Left ventricle myocardium inferior (tissue), 1 donor: ENCODE measurements at regions not wholly inside any gene's neighbourhood (a gene's known extent, or its start where the extent isn't known, plus 50 kb on each side); places are given as distances from the start of the nearest gene placed in this dataset.

Source experiments
- DNase-seq: peaks from one replicate; pipeline ENCODE4 v3.0.0-alpha.2; 2020
- H3K27ac ChIP-seq: fragments of 200-600 bp; replicated peaks from 2 replicates; pipeline ENCODE4 v1.8.0; 2021
- H3K27me3 ChIP-seq: fragments of 200-600 bp; 2 replicates; pipeline ENCODE4 v1.8.0; 2021; ENCODE audit warnings: low read depth
- H3K36me3 ChIP-seq: fragments of 200-600 bp; 2 replicates; pipeline ENCODE4 v1.8.0; 2021
- H3K4me1 ChIP-seq: fragments of 200-600 bp; 2 replicates; pipeline ENCODE4 v1.8.0; 2021
- H3K4me3 ChIP-seq: fragments of 200-600 bp; 2 replicates; pipeline ENCODE4 v1.8.0; 2021; ENCODE audit warnings: mild to moderate bottlenecking, moderate library complexity
- H3K9me3 ChIP-seq: fragments of 200-600 bp; replicated peaks from 2 replicates; pipeline ENCODE4 v1.8.0; 2021
- intact Hi-C: fragments of 100-400 bp; cut with micrococcal nuclease; formaldehyde crosslinking; loops from one replicate; pipeline ENCODE4 v1.11.0; 2022
- TF ChIP-seq, protein P1 (sequence below): fragments of 200-600 bp; IDR thresholded peaks from 2 replicates; pipeline ENCODE4 v1.8.0; 2021; ENCODE audit warnings: antibody characterized with exemption, mild to moderate bottlenecking, borderline replicate concordance
- donor health status: DM: no; HTN: yes; CAD: no; lungs with severe emphysema.

DNA sequence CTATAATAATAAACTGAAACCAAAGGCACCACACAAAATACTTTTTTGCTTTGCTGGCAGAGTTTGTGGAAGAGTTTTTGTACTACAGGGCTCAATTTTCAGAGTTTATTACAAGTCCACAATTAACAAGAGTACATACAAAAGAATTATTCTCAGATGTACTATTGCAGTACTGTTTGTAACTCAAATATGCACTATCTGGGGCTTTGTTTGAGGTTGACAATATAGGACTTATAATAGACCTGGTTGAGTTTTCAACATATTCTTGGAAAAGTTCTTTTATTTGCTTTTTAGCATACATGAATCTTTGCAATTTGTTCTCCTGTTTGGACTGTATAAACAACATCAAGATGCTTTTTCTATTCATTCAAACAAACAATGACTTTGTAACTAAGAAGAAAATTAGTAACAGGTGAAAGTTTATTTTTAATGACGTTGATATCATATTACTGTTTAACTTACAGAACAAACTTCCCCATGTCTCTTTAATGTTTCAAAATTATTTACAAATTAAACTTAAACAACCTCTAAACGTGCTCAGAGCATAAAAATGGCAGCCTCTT, 407.4 kb upstream of the PRICKLE1 start:
- Histone ChIP-seq H3K4me1 (no peaks in the 10 kb centered on the region), H3K27ac (no peak overlapping the region), H3K36me3 (no peaks in the 10 kb centered on the region), H3K27me3 (no peaks in the 10 kb centered on the region), H3K4me3 (no peak overlapping the region), H3K9me3 (no peaks in the 10 kb centered on the region)
- TF ChIP-seq, protein P1, sequence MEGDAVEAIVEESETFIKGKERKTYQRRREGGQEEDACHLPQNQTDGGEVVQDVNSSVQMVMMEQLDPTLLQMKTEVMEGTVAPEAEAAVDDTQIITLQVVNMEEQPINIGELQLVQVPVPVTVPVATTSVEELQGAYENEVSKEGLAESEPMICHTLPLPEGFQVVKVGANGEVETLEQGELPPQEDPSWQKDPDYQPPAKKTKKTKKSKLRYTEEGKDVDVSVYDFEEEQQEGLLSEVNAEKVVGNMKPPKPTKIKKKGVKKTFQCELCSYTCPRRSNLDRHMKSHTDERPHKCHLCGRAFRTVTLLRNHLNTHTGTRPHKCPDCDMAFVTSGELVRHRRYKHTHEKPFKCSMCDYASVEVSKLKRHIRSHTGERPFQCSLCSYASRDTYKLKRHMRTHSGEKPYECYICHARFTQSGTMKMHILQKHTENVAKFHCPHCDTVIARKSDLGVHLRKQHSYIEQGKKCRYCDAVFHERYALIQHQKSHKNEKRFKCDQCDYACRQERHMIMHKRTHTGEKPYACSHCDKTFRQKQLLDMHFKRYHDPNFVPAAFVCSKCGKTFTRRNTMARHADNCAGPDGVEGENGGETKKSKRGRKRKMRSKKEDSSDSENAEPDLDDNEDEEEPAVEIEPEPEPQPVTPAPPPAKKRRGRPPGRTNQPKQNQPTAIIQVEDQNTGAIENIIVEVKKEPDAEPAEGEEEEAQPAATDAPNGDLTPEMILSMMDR = no peak
- intact Hi-C loops = no loop called here
- no peak for DNase-seq

DNA sequence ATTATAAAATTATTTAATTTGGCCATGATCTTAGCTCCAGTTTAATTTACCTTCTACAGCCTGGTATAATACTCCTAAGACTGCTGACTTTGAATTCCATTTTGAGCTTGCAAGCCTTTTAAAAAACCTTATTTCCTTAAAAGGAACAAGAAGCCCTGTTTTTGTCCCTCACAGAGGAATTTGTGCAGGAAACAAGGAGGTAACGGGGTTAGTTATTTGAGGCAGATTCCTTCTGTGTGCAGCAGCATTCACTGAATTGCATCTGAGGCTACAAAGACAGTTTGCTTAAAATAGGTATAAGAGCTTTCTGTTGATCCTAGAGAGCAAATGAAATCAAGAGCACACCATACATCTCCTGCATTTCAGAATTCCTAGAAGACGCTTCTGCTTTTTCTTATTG, 403.3 kb upstream of the PRICKLE1 start:
- Histone ChIP-seq H3K4me1 (no peaks in the 10 kb centered on the region), H3K4me3 (no peak overlapping the region), H3K27me3 (no peaks in the 10 kb centered on the region), H3K36me3 (no peaks in the 10 kb centered on the region), H3K27ac (no peak overlapping the region), H3K9me3 (no peaks in the 10 kb centered on the region)
- intact Hi-C loops = no loop called here
- TF ChIP-seq, protein P1 = no peak
- DNase-seq = no peak

- Histone ChIP-seq H3K4me1 (no peaks in the 10 kb centered on the region), H3K27ac (no peak overlapping the region), H3K27me3 (no peaks in the 10 kb centered on the region), H3K9me3 (peaks cover 11% of the 10 kb centered on the region), H3K4me3 (no peak overlapping the region), H3K36me3 (no peaks in the 10 kb centered on the region)
- no peak for DNase-seq
- TF ChIP-seq, protein P1 = no peak
- intact Hi-C loops = no loop called here
Measured at GRCh38 chr12:42990387-42990786, 400.8 kb upstream of the PRICKLE1 start.

DNA sequence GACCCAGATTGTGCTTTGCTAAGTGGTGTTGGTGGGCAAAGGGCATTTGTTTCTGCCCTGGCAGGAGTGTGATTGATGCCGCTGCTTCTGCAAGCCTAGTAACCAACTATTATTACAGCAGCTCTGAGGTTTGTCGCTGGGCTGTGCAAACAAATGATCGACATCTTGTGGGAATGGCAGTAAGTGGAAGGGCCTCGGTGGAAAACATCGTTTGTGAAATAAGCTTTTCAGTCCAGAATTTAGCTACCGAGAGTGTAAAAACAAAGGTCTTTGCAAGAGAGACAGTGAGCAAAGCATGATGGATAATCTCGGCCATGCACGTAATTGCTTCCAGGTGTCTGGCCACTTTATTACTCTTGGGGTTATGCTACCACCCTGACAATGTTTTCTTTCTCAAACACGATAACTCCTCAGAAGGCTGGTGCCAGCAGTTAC, 397.7 kb upstream of the PRICKLE1 start:
- Histone ChIP-seq H3K27me3 (no peaks in the 10 kb centered on the region), H3K4me3 (no peak overlapping the region), H3K27ac (no peak overlapping the region), H3K36me3 (no peaks in the 10 kb centered on the region), H3K9me3 (peaks cover 11% of the 10 kb centered on the region), H3K4me1 (no peaks in the 10 kb centered on the region)
- TF ChIP-seq, protein P1 = no peak
- intact Hi-C loops = no loop called here
- DNase-seq = no peak

- Histone ChIP-seq H3K27me3 (no peaks in the 10 kb centered on the region), H3K4me3 (no peak overlapping the region), H3K9me3 (peaks cover 11% of the 10 kb centered on the region), H3K4me1 (no peaks in the 10 kb centered on the region), H3K36me3 (no peaks in the 10 kb centered on the region), H3K27ac (no peak overlapping the region)
- intact Hi-C loops = no loop called here
- TF ChIP-seq, protein P1 = no peak
- no peak for DNase-seq
Measured at GRCh38 chr12:42985506-42985905, 396.0 kb upstream of the PRICKLE1 start.
